ENCODE measurements at regions not wholly inside any gene's neighbourhood (a gene's known extent, or its start where the extent isn't known, plus 50 kb on each side); places are given as distances from the start of the nearest gene placed in this dataset.
"Not testable (repeated sequence)": the region's sequence is repeated elsewhere in the genome, so short reads cannot be mapped to it uniquely, and the experiment has no call there.

DNA sequence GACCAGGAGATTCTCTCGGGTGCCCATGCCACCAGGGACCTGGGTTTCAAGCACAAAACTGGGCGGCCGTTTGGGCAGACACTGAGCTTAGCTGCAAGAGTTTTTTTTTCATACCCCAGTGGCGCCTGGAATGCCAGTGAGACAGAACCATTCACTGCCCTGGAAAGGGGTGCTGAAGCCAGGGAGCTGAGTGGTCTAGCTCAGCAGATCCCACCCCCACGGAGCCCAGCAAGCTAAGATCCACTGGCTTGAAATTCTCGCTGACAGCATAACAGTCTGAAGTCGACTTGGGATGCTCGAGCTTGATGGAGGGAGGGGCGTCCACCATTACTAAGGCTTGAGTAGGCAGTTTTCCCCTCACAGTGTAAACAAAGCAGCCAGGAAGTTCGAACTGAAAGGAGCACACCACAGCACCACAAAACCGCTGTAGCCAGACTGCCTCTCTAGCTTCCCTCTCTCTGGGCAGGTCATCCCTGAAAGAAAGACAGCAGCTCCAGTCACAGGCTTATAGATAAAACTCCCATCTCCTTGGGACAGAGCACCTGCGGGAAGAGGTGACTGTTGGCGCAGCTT lies 157.7 kb downstream of the GIPC2 start:
- not testable (repeated sequence) for H3K4me3 ChIP-seq (replicated peaks; ENCODE audit: low read depth, low read length); DNase-seq (ENCODE audit: low read depth)

DNA sequence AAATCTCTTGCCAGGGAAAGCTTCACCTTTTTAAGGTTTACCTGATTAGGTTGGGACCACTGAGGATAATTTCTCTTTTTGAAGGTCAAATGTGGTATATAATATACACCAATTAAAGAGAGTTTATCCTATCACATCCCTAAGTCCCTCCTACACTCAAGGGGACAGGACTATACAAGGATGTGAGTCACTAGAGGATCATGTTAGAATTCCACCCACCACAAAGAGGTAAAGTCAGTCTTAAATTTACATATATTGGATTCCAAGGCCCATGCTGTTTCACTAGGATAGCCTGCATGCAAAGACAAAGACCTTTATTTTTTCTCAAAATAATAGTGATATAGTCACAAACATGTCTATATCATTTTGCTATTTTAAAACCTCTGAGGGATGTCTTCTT lies 164.4 kb downstream of the GIPC2 start:
- peak; percentile 10 for DNase-seq (ENCODE audit: low read depth)
- TF ChIP-seq, protein P1, sequence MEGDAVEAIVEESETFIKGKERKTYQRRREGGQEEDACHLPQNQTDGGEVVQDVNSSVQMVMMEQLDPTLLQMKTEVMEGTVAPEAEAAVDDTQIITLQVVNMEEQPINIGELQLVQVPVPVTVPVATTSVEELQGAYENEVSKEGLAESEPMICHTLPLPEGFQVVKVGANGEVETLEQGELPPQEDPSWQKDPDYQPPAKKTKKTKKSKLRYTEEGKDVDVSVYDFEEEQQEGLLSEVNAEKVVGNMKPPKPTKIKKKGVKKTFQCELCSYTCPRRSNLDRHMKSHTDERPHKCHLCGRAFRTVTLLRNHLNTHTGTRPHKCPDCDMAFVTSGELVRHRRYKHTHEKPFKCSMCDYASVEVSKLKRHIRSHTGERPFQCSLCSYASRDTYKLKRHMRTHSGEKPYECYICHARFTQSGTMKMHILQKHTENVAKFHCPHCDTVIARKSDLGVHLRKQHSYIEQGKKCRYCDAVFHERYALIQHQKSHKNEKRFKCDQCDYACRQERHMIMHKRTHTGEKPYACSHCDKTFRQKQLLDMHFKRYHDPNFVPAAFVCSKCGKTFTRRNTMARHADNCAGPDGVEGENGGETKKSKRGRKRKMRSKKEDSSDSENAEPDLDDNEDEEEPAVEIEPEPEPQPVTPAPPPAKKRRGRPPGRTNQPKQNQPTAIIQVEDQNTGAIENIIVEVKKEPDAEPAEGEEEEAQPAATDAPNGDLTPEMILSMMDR (IDR thresholded peaks at IDR 0.05; ENCODE audit: low read length, missing control alignments) = no peak
- no peak overlapping the region for H3K4me3 ChIP-seq (replicated peaks; ENCODE audit: low read depth, low read length)

DNA sequence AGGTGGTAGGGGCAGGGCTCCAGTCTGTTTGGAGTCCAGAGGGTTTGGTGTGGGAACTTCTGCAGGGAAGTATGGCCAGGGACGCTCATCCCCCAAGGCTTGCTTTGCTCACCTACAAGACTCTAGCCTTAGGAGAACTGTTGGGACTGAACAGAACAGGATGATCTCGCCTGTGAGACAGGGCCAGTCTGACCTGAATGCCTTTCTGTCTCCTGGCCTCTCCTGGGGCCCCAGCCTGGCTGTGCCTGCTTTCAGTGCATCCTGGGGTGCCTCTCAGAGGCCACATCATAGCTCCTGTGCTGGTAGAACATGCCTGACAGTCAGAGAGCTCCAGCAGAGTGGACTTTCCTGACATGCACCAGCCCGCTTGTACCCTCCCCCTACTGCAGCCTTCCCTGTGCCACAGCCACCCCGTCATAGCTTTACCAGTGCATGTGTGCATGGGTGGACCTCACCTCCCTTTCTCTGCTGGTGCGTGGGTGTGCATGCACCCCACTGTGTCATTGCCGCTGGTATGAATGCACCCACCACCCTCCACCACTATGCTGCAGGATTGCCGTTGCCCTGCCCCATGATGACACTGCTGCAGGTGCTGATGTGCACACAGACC lies 165.8 kb downstream of the GIPC2 start:
- no peak for DNase-seq (ENCODE audit: low read depth)
- TF ChIP-seq, protein P1 (IDR thresholded peaks at IDR 0.05; ENCODE audit: low read length, missing control alignments) = no peak
- no peak overlapping the region for H3K4me3 ChIP-seq (replicated peaks; ENCODE audit: low read depth, low read length)

DNA sequence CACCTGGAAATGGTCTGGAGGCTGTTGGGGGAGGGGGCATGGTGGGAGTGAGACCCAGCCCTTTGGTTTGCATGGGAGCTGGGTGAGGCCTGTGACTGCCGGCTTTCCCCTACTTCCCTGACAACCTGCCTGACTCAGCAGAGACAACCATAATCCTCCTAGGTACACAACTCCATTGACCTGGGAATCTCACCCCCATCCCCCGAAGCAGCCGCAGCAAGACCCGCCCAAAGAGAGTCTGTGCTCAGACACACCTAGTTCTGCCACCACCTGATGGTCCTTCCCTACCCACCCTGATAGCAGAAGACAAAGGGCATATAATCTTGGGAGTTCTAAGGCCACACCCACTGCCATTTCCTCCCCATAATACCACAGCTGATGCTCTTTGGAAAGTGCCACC lies 168.6 kb downstream of the GIPC2 start:
- DNase-seq (ENCODE audit: low read depth) = no peak
- TF ChIP-seq, protein P1 (IDR thresholded peaks at IDR 0.05; ENCODE audit: low read length, missing control alignments) = no peak
- H3K4me3 ChIP-seq (replicated peaks; ENCODE audit: low read depth, low read length) = no peak overlapping the region

DNA sequence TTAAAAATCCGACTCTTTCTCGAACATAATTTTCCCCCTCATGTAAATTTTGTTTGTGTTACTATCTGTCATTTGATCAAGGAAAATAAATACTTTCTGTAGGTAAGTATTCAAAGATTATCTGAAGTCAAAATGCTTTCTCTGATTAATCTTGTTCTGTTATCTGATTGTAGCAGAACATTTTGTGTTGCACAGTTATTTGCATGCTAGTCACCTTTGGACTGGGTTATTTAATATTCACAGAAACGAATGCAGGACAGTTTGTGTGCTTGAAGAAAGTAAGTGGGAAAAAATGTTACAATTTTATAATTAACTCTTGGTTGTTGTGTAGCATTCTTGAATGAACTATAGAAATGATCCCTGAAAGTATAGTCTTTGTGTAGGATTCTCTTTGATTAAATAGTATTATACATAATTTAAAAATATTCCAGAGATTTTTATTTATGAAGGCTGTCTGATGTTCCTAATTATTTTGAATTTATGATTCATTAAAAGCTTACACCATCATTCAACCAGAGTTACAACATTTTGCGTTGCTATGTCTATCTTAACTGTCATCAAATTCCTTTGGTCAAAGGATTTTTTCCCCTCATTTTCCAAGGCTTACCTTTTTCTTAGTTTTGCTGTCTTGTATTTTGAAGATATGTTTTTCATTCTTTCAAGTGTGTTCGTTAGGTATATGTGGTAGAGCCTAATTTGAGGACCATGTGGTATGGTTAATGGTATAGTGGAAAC lies 176.6 kb downstream of the GIPC2 start:
- H3K4me3 ChIP-seq (replicated peaks; ENCODE audit: low read depth, low read length) = no peak overlapping the region
- TF ChIP-seq, protein P1 (IDR thresholded peaks at IDR 0.05; ENCODE audit: low read length, missing control alignments) = no peak
- no peak for DNase-seq (ENCODE audit: low read depth)

DNA sequence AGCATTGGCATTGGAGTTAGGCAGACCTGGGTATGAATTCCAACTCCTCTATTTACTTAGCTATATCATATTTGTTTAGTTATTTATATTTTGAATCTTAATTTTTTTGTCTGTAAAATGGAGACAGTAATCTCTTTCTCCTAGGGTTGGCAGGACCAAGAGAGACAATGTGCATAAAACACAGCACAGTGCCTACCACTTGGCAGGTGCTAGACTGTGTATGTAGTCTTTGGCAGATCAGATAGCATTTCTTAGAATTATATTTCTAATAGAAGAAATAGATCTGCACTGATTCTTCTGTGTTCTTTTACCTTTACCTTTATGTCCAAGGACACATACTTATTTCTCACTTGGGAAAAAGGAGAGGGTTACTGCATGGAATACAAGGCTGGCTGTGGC lies 177.2 kb downstream of the GIPC2 start:
- H3K4me3 ChIP-seq (replicated peaks; ENCODE audit: low read depth, low read length) = no peak overlapping the region
- no peak for DNase-seq (ENCODE audit: low read depth)
- TF ChIP-seq, protein P1 (IDR thresholded peaks at IDR 0.05; ENCODE audit: low read length, missing control alignments) = no peak

DNA sequence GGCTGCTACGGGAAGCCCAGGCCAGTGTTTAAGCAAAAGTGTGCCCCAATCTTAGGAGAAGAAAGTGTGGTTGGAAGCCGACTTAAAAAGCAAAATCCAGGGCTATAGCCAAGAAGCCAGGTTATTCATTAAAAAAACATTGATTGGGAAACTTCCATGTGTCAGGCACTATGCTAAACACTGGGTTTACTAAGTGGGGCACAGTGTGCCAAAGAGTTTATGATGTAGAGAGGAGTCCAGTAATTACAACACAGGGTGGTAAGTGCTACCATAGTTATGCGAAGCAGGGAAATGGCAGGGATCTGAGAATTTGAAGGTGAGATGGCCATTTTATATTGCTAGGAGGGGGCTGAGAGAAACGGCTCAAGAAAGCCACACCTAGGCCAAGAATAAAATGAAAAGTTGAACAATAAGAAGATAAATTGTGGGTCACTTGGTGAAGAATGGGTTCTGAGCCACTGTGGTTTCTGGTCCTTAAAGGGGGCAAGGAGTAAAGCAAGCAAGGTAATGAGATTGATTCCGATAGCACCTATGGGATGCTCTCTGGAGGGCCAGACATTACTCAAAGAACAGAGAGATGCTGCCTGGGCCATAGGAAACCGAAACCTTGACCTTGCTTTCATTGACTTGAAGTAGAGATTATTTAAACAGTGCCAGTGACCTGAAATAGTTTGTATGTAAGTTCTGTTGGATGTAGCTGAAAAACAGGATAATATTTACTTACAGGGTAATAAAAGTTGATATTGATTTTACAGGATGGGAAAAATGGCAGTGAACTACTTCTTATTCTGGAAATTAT lies 177.8 kb downstream of the GIPC2 start:
- DNase-seq (ENCODE audit: low read depth) = peak; percentile 27
- H3K4me3 ChIP-seq (replicated peaks; ENCODE audit: low read depth, low read length) = no peak overlapping the region
- TF ChIP-seq, protein P1 (IDR thresholded peaks at IDR 0.05; ENCODE audit: low read length, missing control alignments) = no peak
